ENCODE measurements at regions not wholly inside any gene's neighbourhood (a gene's known extent, or its start where the extent isn't known, plus 50 kb on each side); places are given as distances from the start of the nearest gene placed in this dataset.

GRCh38 chr2:8061219-8061618, 620.6 kb upstream of the ID2 start:
- no peaks in the 10 kb centered on the region for H3K36me3 ChIP-seq (ENCODE audit: low read depth)
- intact Hi-C loops (cut with DNase I, micrococcal nuclease): no loop called here
- H3K4me1 ChIP-seq (ENCODE audit: low read depth): no peaks in the 10 kb centered on the region
- H3K9me3 ChIP-seq: no peaks in the 10 kb centered on the region
- no peak for TF ChIP-seq CTCF (IDR thresholded peaks at IDR 0.05)
- ATAC-seq: no peak
- DNase-seq: no peak
- no peak overlapping the region for H3K4me3 ChIP-seq

- no peaks in the 10 kb centered on the region for H3K4me1 ChIP-seq (ENCODE audit: low read depth)
- DNase-seq (no peak), ATAC-seq (no peak)
- TF ChIP-seq CTCF (IDR thresholded peaks at IDR 0.05): no peak
- intact Hi-C loops (cut with DNase I, micrococcal nuclease): no loop called here
- no peak overlapping the region for H3K4me3 ChIP-seq
- no peaks in the 10 kb centered on the region for H3K9me3 ChIP-seq
- no peaks in the 10 kb centered on the region for H3K36me3 ChIP-seq (ENCODE audit: low read depth)
These were observed 617.3 kb upstream of the ID2 start for GRCh38 chr2:8064603-8065002.

- H3K4me3 ChIP-seq: no peak overlapping the region
- TF ChIP-seq CTCF (IDR thresholded peaks at IDR 0.05): no peak
- H3K36me3 ChIP-seq (ENCODE audit: low read depth): no peaks in the 10 kb centered on the region
- no peaks in the 10 kb centered on the region for H3K4me1 ChIP-seq (ENCODE audit: low read depth)
- H3K9me3 ChIP-seq: no peaks in the 10 kb centered on the region
- intact Hi-C loops (cut with DNase I, micrococcal nuclease): no loop called here
- no peak for DNase-seq
- no peak for ATAC-seq
These were observed 616.7 kb upstream of the ID2 start for GRCh38 chr2:8065191-8065590.

- DNase-seq (no peak), ATAC-seq (no peak)
- Histone ChIP-seq H3K36me3 (ENCODE audit: low read depth) (no peaks in the 10 kb centered on the region), H3K9me3 (no peaks in the 10 kb centered on the region), H3K4me1 (ENCODE audit: low read depth) (no peaks in the 10 kb centered on the region), H3K4me3 (no peak overlapping the region)
- intact Hi-C loops (cut with DNase I, micrococcal nuclease): no loop called here
- no peak for TF ChIP-seq CTCF (IDR thresholded peaks at IDR 0.05)
These were observed 614.0 kb upstream of the ID2 start for GRCh38 chr2:8067784-8068336.

- intact Hi-C loops (cut with DNase I, micrococcal nuclease): no loop called here
- no peak for TF ChIP-seq CTCF (IDR thresholded peaks at IDR 0.05)
- no peak for DNase-seq
These were observed 608.9 kb upstream of the ID2 start for GRCh38 chr2:8072907-8073306.

GRCh38 chr2:8073916-8074315, 607.9 kb upstream of the ID2 start:
- Histone ChIP-seq H3K4me3 (no peak overlapping the region), H3K4me1 (ENCODE audit: low read depth) (no peaks in the 10 kb centered on the region), H3K36me3 (ENCODE audit: low read depth) (no peaks in the 10 kb centered on the region), H3K9me3 (no peaks in the 10 kb centered on the region)
- TF ChIP-seq CTCF (IDR thresholded peaks at IDR 0.05): no peak
- no peak for ATAC-seq
- intact Hi-C loops (cut with DNase I, micrococcal nuclease): no loop called here
- no peak for DNase-seq

More at GRCh38 chr2:8072907-8073306, 608.9 kb upstream of the ID2 start:
- H3K4me1 ChIP-seq (ENCODE audit: low read depth): no peaks in the 10 kb centered on the region
- no peak overlapping the region for H3K4me3 ChIP-seq
- H3K9me3 ChIP-seq: no peaks in the 10 kb centered on the region
- no peak for ATAC-seq
- no peaks in the 10 kb centered on the region for H3K36me3 ChIP-seq (ENCODE audit: low read depth)

Measured in mucosa of descending colon (tissue), 3 donors.